Neural cell (in vitro differentiated cells): ENCODE measurements at regions not wholly inside any gene's neighbourhood (a gene's known extent, or its start where the extent isn't known, plus 50 kb on each side); places are given as distances from the start of the nearest gene placed in this dataset.

ENCODE experiments used
- EP300 ChIP-seq: fragments of 450-650 bp; conservative IDR thresholded peaks from 2 replicates; pipeline ENCODE4 v1.6.1; 2014; ENCODE audit warnings: antibody characterized with exemption, mild to moderate bottlenecking, moderate library complexity; ENCODE audit not compliant: poor library complexity, severe bottlenecking
- EZH2 ChIP-seq: fragments of 200-600, 300-800 bp; shearing (Covaris generic), sonication (generic); IDR thresholded peaks from 2 replicates; pipeline ENCODE4 v1.6.1; 2014; ENCODE audit warnings: antibody characterized with exemption, low read length, borderline replicate concordance, mild to moderate bottlenecking; ENCODE audit not compliant: insufficient read depth, poor library complexity, severe bottlenecking
- MXI1 ChIP-seq: fragments of 450-650 bp; conservative IDR thresholded peaks from 2 replicates; pipeline ENCODE4 v1.6.1; 2014; ENCODE audit warnings: antibody characterized with exemption, mild to moderate bottlenecking; ENCODE audit not compliant: poor library complexity, severe bottlenecking
- POLR2AphosphoS5 ChIP-seq: IDR thresholded peaks from 2 replicates; pipeline ENCODE4 v1.6.1; 2012
- RAD21 ChIP-seq: fragments of 450-650 bp; conservative IDR thresholded peaks from 2 replicates; pipeline ENCODE4 v1.6.1; 2014; ENCODE audit warnings: antibody characterized with exemption, mild to moderate bottlenecking, moderate library complexity
- REST ChIP-seq: IDR thresholded peaks from 2 replicates; pipeline ENCODE4 v1.6.1; 2012; ENCODE audit warnings: borderline replicate concordance
- SMC3 ChIP-seq: fragments of 450-650 bp; conservative IDR thresholded peaks from 2 replicates; pipeline ENCODE4 v1.6.1; 2014; ENCODE audit warnings: antibody characterized with exemption, mild to moderate bottlenecking, moderate library complexity; ENCODE audit not compliant: poor library complexity
- TAF1 ChIP-seq: IDR thresholded peaks from 2 replicates; pipeline ENCODE4 v1.6.1; 2012; ENCODE audit warnings: low read depth
- TF ChIP-seq, protein P1 (sequence below): fragments of 450-650 bp; IDR thresholded peaks from 2 replicates; pipeline ENCODE4 v1.5.1; 2014; ENCODE audit warnings: antibody characterized with exemption, mild to moderate bottlenecking, moderate library complexity; ENCODE audit not compliant: poor library complexity, severe bottlenecking

- no peak for TF ChIP-seq POLR2AphosphoS5
- TF ChIP-seq, protein P1, sequence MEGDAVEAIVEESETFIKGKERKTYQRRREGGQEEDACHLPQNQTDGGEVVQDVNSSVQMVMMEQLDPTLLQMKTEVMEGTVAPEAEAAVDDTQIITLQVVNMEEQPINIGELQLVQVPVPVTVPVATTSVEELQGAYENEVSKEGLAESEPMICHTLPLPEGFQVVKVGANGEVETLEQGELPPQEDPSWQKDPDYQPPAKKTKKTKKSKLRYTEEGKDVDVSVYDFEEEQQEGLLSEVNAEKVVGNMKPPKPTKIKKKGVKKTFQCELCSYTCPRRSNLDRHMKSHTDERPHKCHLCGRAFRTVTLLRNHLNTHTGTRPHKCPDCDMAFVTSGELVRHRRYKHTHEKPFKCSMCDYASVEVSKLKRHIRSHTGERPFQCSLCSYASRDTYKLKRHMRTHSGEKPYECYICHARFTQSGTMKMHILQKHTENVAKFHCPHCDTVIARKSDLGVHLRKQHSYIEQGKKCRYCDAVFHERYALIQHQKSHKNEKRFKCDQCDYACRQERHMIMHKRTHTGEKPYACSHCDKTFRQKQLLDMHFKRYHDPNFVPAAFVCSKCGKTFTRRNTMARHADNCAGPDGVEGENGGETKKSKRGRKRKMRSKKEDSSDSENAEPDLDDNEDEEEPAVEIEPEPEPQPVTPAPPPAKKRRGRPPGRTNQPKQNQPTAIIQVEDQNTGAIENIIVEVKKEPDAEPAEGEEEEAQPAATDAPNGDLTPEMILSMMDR = no peak
- no peak for TF ChIP-seq EP300
- TF ChIP-seq EZH2 = no peak
- TF ChIP-seq REST = no peak
- no peak for TF ChIP-seq SMC3
- TF ChIP-seq TAF1 = no peak
- TF ChIP-seq RAD21 = no peak
- no peak for TF ChIP-seq MXI1
Measured at GRCh38 chr16:5333991-5334390, 236.4 kb upstream of the EEF2KMT start.
